Heart left ventricle (tissue), 16 donors: ENCODE measurements at regions not wholly inside any gene's neighbourhood (a gene's known extent, or its start where the extent isn't known, plus 50 kb on each side); places are given as distances from the start of the nearest gene placed in this dataset.

Source experiments
- ATAC-seq, 4 donors: fragments of 200-7000 bp; cut with Tn5 transposase; one replicate each; pipeline ENCODE4 v1.9.1; 2020 to 2022; ENCODE audit warnings: moderate library complexity in 4 of 4, mild to moderate bottlenecking in 3 of 4, moderate number of reproducible peaks in 1 of 4
- DNase-seq, 5 donors: peaks; one replicate each; pipeline ENCODE4 v3.0.0-alpha.2; 2020
- H3K27ac ChIP-seq, 12 donors: fragments of 200-600 bp; sonication (generic) in 4 of 12; one replicate each; pipeline versions ENCODE4 v1.5.0 to v1.8.0; 2016 to 2022; ENCODE audit warnings: mild to moderate bottlenecking in 2 of 12
- H3K27me3 ChIP-seq, 9 donors: fragments of 200-600 bp; sonication (generic) in 2 of 9; one replicate each; pipeline versions ENCODE4 v1.5.1 to v1.8.0; 2016 to 2022; ENCODE audit warnings: mild to moderate bottlenecking in 3 of 9
- H3K36me3 ChIP-seq, 9 donors: fragments of 200-600 bp; sonication (generic) in 2 of 9; one replicate each; pipeline versions ENCODE4 v1.5.0 to v1.8.0; 2018 to 2022; ENCODE audit warnings: mild to moderate bottlenecking in 2 of 9
- H3K4me1 ChIP-seq, 12 donors: fragments of 200-600 bp; sonication (generic) in 4 of 12; one replicate each; pipeline versions ENCODE4 v1.5.0 to v1.8.0; 2016 to 2022; ENCODE audit warnings: mild to moderate bottlenecking in 3 of 12
- H3K4me3 ChIP-seq, 12 donors: fragments of 200-600 bp; sonication (generic) in 4 of 12; one replicate each; pipeline versions ENCODE4 v1.5.0 to v1.8.0; 2017 to 2022; ENCODE audit warnings: mild to moderate bottlenecking in 9 of 12, moderate library complexity in 4 of 12
- H3K9me3 ChIP-seq, 12 donors: fragments of 200-600 bp; sonication (generic) in 4 of 12; one replicate each; pipeline versions ENCODE4 v1.5.0 to v1.8.0; 2016 to 2022; ENCODE audit warnings: mild to moderate bottlenecking in 1 of 12
- POLR2A ChIP-seq, 2 donors: fragments of 450-650 bp; IDR thresholded peaks; one replicate each; pipeline ENCODE4 v1.6.1; 2017; ENCODE audit warnings: antibody characterized with exemption in 2 of 2, mild to moderate bottlenecking in 2 of 2, moderate library complexity in 2 of 2
- WGBS, 4 donors: extraction: QIAGEN DNeasy Blood & Tissue Kit in 2 of 4; methylation state at CpG; one replicate each; pipeline versions ENCODE4 v1.1.5 to v1.1.7; 2013 to 2018; 5-methylcytosine and 5-hydroxymethylcytosine counted together
- intact Hi-C, 10 donors: fragments of 100-400 bp; cut with DNase I; formaldehyde crosslinking; loops; one replicate each; pipeline versions ENCODE4 v1.11.1 to v1.14.2; 2022
- TF ChIP-seq, protein P1 (sequence below), 12 donors: fragments of 200-600 bp; sonication (generic) in 4 of 12; IDR thresholded peaks; one replicate each; pipeline versions ENCODE4 v1.5.0 to v1.8.0; 2018 to 2022; ENCODE audit warnings: antibody characterized with exemption in 12 of 12, mild to moderate bottlenecking in 5 of 12
- donor health status: ischemic (EF 13 %, LVEDD 7.1; RV severe dilation, severe dysfunction).
- donor health status: healthy with polysubstance abuse.
- donor health status: DM: no; HTN: yes; CAD: no.
- donor health status: DM: no; HTN: no; CAD: no.
- donor health status: ischemic (EF 25% LVEDD 6.9; RV normal size, moderate dysfunction).
- donor health status: ischemic (EF 25% LVEDD 5.7; RV mildly dilated, moderate dysfunction).
- donor health status: healthy.
- donor health status: DM: yes; HTN: yes; CAD: no.
- donor health status: ischemic (EF 35%, LVEDD 5.7; RV mildly dilated, moderate dysfunction).
- donor health status: nonischemic (EF 11% LVEDD 7.7; RV severe dilation, severe dysfunction).
- donor health status: DM: yes; HTN: yes; CAD: no.
- donor health status: PGD.
- donor health status: ischemic (EF 29% LVEDD 5.4; RV normal size, mild dysfunction).
- donor health status: nonischemic (EF 23%, LVEDD 6.1; RV moderate dilation, normal function).

DNA sequence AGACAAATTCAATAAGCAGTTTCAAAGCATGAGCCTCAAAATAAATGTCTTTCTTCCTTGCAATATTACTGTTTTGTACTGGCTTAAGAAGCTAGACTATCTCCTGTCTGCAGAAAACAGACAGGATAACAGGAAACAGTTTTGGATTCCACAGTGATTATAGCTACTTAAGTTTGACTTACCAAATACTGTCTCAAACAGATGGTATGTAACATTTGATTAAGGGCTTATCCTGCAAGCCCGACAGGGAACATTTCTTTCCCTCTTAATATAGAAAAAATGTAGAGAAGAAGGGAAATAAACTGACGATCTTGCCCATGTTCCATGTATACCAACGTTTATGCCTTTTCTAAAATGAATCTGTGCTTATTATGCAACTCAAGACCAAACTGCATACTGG is 179.9 kb upstream of the EEA1 start:
- Histone ChIP-seq H3K27me3 (no peaks in the 10 kb centered on the region), H3K27ac (peak overlapping the region in 5 of 12 donors; percentile 5 to 47 (median 21)), H3K36me3 (no peaks in the 10 kb centered on the region), H3K4me1 (peaks cover 3 to 43% (median 28%) of the 10 kb centered on the region in 12 donors), H3K9me3 (peaks cover 0 to 4% (median 0%) of the 10 kb centered on the region in 12 donors), H3K4me3 (no peak overlapping the region)
- WGBS, 4 donors = 33 to 44% (median 34%) methylated on average over 3 of the region's 3 CpGs
- TF ChIP-seq POLR2A (IDR thresholded peaks at IDR 0.05) = no peak
- TF ChIP-seq, protein P1, sequence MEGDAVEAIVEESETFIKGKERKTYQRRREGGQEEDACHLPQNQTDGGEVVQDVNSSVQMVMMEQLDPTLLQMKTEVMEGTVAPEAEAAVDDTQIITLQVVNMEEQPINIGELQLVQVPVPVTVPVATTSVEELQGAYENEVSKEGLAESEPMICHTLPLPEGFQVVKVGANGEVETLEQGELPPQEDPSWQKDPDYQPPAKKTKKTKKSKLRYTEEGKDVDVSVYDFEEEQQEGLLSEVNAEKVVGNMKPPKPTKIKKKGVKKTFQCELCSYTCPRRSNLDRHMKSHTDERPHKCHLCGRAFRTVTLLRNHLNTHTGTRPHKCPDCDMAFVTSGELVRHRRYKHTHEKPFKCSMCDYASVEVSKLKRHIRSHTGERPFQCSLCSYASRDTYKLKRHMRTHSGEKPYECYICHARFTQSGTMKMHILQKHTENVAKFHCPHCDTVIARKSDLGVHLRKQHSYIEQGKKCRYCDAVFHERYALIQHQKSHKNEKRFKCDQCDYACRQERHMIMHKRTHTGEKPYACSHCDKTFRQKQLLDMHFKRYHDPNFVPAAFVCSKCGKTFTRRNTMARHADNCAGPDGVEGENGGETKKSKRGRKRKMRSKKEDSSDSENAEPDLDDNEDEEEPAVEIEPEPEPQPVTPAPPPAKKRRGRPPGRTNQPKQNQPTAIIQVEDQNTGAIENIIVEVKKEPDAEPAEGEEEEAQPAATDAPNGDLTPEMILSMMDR (IDR thresholded peaks at IDR 0.05) = no peak
- ATAC-seq = no peak
- DNase-seq = no peak
- intact Hi-C loops = loop anchor here in 2 of 10 donors (5.0 kb wide), 1 partner anchor 47 kb away; no protein-coding TSS in a partner anchor

DNA sequence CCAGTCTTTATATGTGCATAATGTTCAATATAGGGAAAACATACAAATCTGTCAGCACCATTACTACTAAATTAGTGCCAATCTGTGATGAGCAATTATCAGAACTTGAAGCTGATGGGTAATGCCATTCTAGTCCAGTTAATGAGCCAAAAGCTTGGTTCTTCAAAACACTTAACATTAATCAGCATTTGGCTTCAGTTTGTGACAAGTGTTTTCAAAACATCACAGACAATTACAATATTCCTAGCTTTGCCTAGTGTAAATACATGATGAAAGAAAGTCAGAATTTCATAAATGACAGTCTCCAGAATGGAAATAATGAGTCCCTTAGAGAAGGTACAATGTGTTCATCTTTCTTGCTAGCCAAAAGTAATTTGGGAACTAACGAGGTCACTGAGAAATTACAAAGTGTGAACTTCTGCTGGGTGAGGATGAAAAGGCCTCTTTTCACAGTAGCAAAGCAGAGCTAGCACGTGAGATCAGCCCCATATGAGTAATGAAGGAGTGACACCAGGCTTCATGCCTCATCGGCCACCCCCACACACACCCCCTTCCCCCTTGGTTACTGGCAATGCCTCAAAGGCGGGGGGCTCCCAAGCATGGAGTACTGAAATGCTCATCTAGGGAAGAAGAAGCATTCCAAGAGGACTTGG is 180.6 kb upstream of the EEA1 start:
- intact Hi-C loops = loop anchor here in 3 of 10 donors (5.0 kb wide), 2 partner anchors 47 to 82 kb away; no protein-coding TSS in a partner anchor
- peak overlapping the region in 6 of 12 donors; percentile 10 to 57 (median 39) for H3K27ac ChIP-seq

DNA sequence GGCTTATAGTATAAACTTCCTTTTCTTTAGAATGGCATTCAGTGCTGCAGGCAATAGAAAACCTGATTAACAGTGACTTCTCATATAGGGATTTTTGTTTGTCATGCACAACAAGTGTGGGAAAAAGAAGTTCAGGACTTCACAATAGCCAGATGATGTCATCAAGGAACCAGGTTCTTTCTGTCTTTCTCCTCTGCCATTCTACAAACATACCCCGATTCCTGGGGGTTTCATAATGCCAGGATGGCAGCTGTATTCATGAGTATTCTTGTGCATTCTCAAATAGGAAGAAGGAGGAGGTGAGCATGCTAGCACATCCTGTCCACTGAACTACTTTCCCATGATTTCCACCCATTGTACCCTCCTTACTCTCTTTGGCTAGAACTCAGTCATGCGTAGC is 182.7 kb upstream of the EEA1 start:
- WGBS, 4 donors = 59 to 81% (median 63%) methylated on average over 2 of the region's 2 CpGs
- H3K36me3 ChIP-seq = no peaks in the 10 kb centered on the region
- peak overlapping the region in 5 of 12 donors; percentile 8 to 22 (median 18) for H3K27ac ChIP-seq
- intact Hi-C loops = loop anchor here in 1 of 10 donors (5.0 kb wide), 1 partner anchor 84 kb away; no protein-coding TSS in a partner anchor
- DNase-seq (no peak), ATAC-seq (peak in 1 of 4 donors; percentile 67)
- no peaks in the 10 kb centered on the region for H3K27me3 ChIP-seq
- H3K9me3 ChIP-seq = peaks cover 0 to 4% (median 0%) of the 10 kb centered on the region in 12 donors
- no peak overlapping the region for H3K4me3 ChIP-seq
- no peak for TF ChIP-seq POLR2A (IDR thresholded peaks at IDR 0.05)
- TF ChIP-seq, protein P1 (IDR thresholded peaks at IDR 0.05) = no peak
- H3K4me1 ChIP-seq = peaks cover 4 to 69% (median 45%) of the 10 kb centered on the region in 12 donors

More for the DNA sequence above, 180.6 kb upstream of the EEA1 start:
- peaks cover 0 to 4% (median 0%) of the 10 kb centered on the region in 12 donors for H3K9me3 ChIP-seq
- peaks cover 3 to 48% (median 30%) of the 10 kb centered on the region in 12 donors for H3K4me1 ChIP-seq
- H3K36me3 ChIP-seq = no peaks in the 10 kb centered on the region
- WGBS, 4 donors = 49 to 69% (median 64%) methylated on average over 4 of the region's 4 CpGs
- DNase-seq (no peak), ATAC-seq (peak in 3 of 4 donors; percentile 7 to 28 (median 20))
- no peaks in the 10 kb centered on the region for H3K27me3 ChIP-seq
- TF ChIP-seq, protein P1 (IDR thresholded peaks at IDR 0.05) = no peak
- no peak for TF ChIP-seq POLR2A (IDR thresholded peaks at IDR 0.05)
- no peak overlapping the region for H3K4me3 ChIP-seq

DNA sequence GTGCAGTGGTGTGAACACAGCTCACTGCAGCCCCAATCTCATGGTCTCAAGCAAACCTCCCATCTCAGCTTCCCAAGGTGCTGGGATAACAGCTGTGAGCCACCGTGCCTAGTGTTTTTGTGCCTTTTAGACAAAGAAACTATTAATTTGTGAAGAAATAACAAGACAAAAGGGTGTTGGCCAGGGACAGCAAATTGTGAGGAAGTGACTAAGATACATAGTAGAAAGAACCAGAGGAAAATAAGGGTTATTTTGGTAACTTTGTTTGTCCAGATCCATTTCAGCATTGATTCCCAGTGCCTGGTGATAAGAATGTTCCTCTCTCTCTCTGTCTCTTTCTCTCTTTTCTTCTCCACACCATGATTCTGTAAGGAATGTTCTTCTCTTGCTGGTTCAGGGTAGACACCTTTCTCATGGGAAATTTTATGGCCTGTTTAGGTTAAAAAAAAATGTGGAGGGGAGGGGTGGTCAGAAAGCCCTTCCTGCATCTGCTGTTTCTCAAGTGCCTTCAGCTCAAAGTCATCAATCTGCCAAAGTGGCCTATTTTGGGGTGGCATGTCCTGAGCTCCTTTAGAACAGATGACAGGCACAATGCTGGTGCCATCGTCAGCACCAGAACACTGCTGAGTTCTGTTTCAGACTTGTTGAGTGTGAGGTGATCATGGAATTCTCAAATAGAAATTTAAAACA is 184.4 kb upstream of the EEA1 start:
- DNase-seq (peak in 3 of 5 donors; percentile 21 to 66 (median 53)), ATAC-seq (peak; percentile 59 to 90 (median 82))
- Histone ChIP-seq H3K36me3 (no peaks in the 10 kb centered on the region), H3K9me3 (peaks cover 0 to 4% (median 0%) of the 10 kb centered on the region in 12 donors), H3K27ac (peak overlapping the region in 10 of 12 donors; percentile 3 to 68 (median 49)), H3K27me3 (no peaks in the 10 kb centered on the region), H3K4me3 (no peak overlapping the region), H3K4me1 (peaks cover 4 to 66% (median 43%) of the 10 kb centered on the region in 12 donors)
- WGBS, 4 donors = 46 to 57% (median 50%) methylated on average over 2 of the region's 2 CpGs
- intact Hi-C loops = loop anchor here in 1 of 10 donors (5.0 kb wide), 1 partner anchor 86 kb away; no protein-coding TSS in a partner anchor
- TF ChIP-seq, protein P1 (IDR thresholded peaks at IDR 0.05) = no peak
